A549 (cell line): ENCODE measurements at regions not wholly inside any gene's neighbourhood (a gene's known extent, or its start where the extent isn't known, plus 50 kb on each side); places are given as distances from the start of the nearest gene placed in this dataset.

Experiments
- ATAC-seq, 2 experiments: fragments of 200-7000 bp in 1 of 2; fragments of >200 bp in 1 of 2; cut with Nextera tagmentation in 1 of 2; cut with Tn5 transposase in 1 of 2; 3 replicates each; pipeline versions ENCODE4 v1.8.0 to v1.9.1; 2018 to 2020; ENCODE audit warnings: mild to moderate bottlenecking in 1 of 2, moderate library complexity in 1 of 2
- CTCF ChIA-PET: fragments of 300-600 bp; sonication (Branson Sonifier 250); formaldehyde crosslinking; extraction: SDS; loops from one replicate; lab custom pipeline; 2021; ENCODE audit warnings: antibody characterized with exemption, inconsistent platforms; lab: Yijun Ruan, JAX
- POLR2A ChIA-PET: fragments of 350-600 bp; formaldehyde crosslinking; extraction: SDS; loops from one replicate; lab custom pipeline; 2021; ENCODE audit warnings: antibody characterized with exemption, inconsistent platforms; lab: Yijun Ruan, JAX
- DNase-seq, 2 experiments: peaks; one replicate each; pipeline versions ENCODE4 v3.0.0 to v3.0.0-alpha.2; 2011 to 2016; ENCODE audit warnings: low read depth in 1 of 2, low spot score in 1 of 2
- FAIRE-seq: peaks from 2 replicates; lab custom pipeline; 2011; peaks lifted over from hg19 to GRCh38; lab: Jason Lieb, UNC
- H3K27ac ChIP-seq, 2 experiments: fragments of >200 bp; sonication (Bioruptor Twin); formaldehyde crosslinking; 3 replicates each; pipeline ENCODE4 v1.5.1; 2016 to 2017
- H3K4me1 ChIP-seq: fragments of >200 bp; sonication (Bioruptor Twin); formaldehyde crosslinking; 3 replicates; pipeline ENCODE4 v1.6.1; 2016
- H3K4me2 ChIP-seq: fragments of >200 bp; sonication (Bioruptor Twin); formaldehyde crosslinking; 3 replicates; pipeline ENCODE4 v1.6.1; 2016
- H3K4me3 ChIP-seq: fragments of >200 bp; sonication (Bioruptor Twin); formaldehyde crosslinking; 3 replicates; pipeline ENCODE4 v1.5.1; 2016
- H3K9me3 ChIP-seq: fragments of >200 bp; sonication (Bioruptor Twin); formaldehyde crosslinking; 3 replicates; pipeline ENCODE4 v1.6.1; 2016
- BCL3 ChIP-seq: fragments of >200 bp; sonication (Bioruptor Twin); formaldehyde crosslinking; IDR thresholded peaks from 3 replicates; pipeline ENCODE4 v1.6.1; 2016
- BHLHE40 ChIP-seq: IDR thresholded peaks from 2 replicates; pipeline ENCODE4 v1.6.1; 2012; ENCODE audit warnings: low read depth, low read length, inconsistent platforms
- CHD4 ChIP-seq: fragments of 200-600 bp; sonication (generic); IDR thresholded peaks from 2 replicates; pipeline ENCODE4 v1.6.1; 2016; ENCODE audit warnings: antibody characterized with exemption, mild to moderate bottlenecking, borderline replicate concordance
- CTCF ChIP-seq: fragments of >200 bp; sonication (Bioruptor Twin); formaldehyde crosslinking; IDR thresholded peaks from 3 replicates; pipeline ENCODE4 v1.5.1; 2016
- E2F6 ChIP-seq: IDR thresholded peaks from 2 replicates; pipeline ENCODE4 v1.6.1; 2012; ENCODE audit warnings: low read depth, borderline replicate concordance
- EHF ChIP-seq: fragments of 250-450 bp; sonication (Bioruptor Pico); IDR thresholded peaks from 2 replicates; pipeline ENCODE4 v1.5.0; 2020; ENCODE audit warnings: mild to moderate bottlenecking
- FOSB ChIP-seq: fragments of 250-450 bp; sonication (Bioruptor Pico); IDR thresholded peaks from 2 replicates; pipeline ENCODE4 v1.5.0; 2020; ENCODE audit warnings: mild to moderate bottlenecking, moderate library complexity
- FOXS1 ChIP-seq: fragments of 250-450 bp; sonication (Bioruptor Pico); IDR thresholded peaks from 2 replicates; pipeline ENCODE4 v1.5.0; 2020; ENCODE audit warnings: mild to moderate bottlenecking, moderate library complexity
- GATA3 ChIP-seq: IDR thresholded peaks from 2 replicates; pipeline ENCODE4 v1.6.1; 2012; ENCODE audit warnings: borderline replicate concordance
- HDAC2 ChIP-seq: fragments of 200-600 bp; sonication (generic); IDR thresholded peaks from 2 replicates; pipeline ENCODE4 v1.6.1; 2016
- HMGXB4 ChIP-seq: fragments of 250-450 bp; sonication (Bioruptor Pico); IDR thresholded peaks from 2 replicates; pipeline ENCODE4 v1.5.0; 2021; ENCODE audit warnings: mild to moderate bottlenecking, moderate library complexity, borderline replicate concordance
- HOXB13 ChIP-seq: fragments of 250-450 bp; sonication (Bioruptor Pico); IDR thresholded peaks from 2 replicates; pipeline ENCODE4 v1.5.0; 2020; ENCODE audit warnings: low read depth, mild to moderate bottlenecking, moderate library complexity
- KDM1A ChIP-seq: fragments of 200-600 bp; sonication (generic); IDR thresholded peaks from 2 replicates; pipeline ENCODE4 v1.6.1; 2016; ENCODE audit warnings: low read depth, mild to moderate bottlenecking
- MAFK ChIP-seq: fragments of 450-650 bp; IDR thresholded peaks from 2 replicates; pipeline ENCODE4 v1.6.1; 2014; ENCODE audit not compliant: partially characterized antibody
- NPAS2 ChIP-seq: fragments of 250-450 bp; sonication (Bioruptor Pico); IDR thresholded peaks from 2 replicates; pipeline ENCODE4 v1.8.0; 2022; ENCODE audit warnings: mild to moderate bottlenecking, moderate library complexity, borderline replicate concordance
- NR3C1 ChIP-seq: fragments of >200 bp; sonication (Bioruptor Twin); formaldehyde crosslinking; IDR thresholded peaks from 3 replicates; pipeline ENCODE4 v1.6.1; 2017
- POLR2AphosphoS2 ChIP-seq: conservative IDR thresholded peaks from 2 replicates; pipeline ENCODE4 v1.6.1; 2012; ENCODE audit warnings: low read length, improper control_type of control experiment, inconsistent platforms
- RAD21 ChIP-seq, 2 experiments: fragments of >200 bp in 1 of 2; sonication (Bioruptor Twin) in 1 of 2; formaldehyde crosslinking in 1 of 2; IDR thresholded peaks in 1 of 2; conservative IDR thresholded peaks in 1 of 2; 2 replicates in 1 of 2; 3 replicates in 1 of 2; pipeline ENCODE4 v1.6.1; 2012 to 2018; ENCODE audit warnings: inconsistent platforms in 1 of 2
- RCOR1 ChIP-seq: fragments of 150-350 bp; IDR thresholded peaks from 2 replicates; pipeline ENCODE4 v1.6.1; 2014; ENCODE audit warnings: antibody characterized with exemption, low read length, low read depth
- RNF2 ChIP-seq: fragments of 200-600 bp; sonication (generic); IDR thresholded peaks from 2 replicates; pipeline ENCODE4 v1.6.1; 2016; ENCODE audit warnings: low read depth, mild to moderate bottlenecking, antibody characterized with exemption, moderate library complexity, borderline replicate concordance
- WGBS: methylation state at CpG from one replicate; pipeline ENCODE4 v1.1.6; 2017; ENCODE audit errors: missing lambda C conversion rate; 5-methylcytosine and 5-hydroxymethylcytosine counted together
- TF ChIP-seq, protein P1 (sequence below): IDR thresholded peaks from 2 replicates; pipeline ENCODE4 v1.6.1; 2012
- TF ChIP-seq, protein P2 (sequence below): fragments of 450-650 bp; IDR thresholded peaks from 2 replicates; pipeline ENCODE4 v1.6.1; 2014; ENCODE audit warnings: antibody characterized with exemption

GRCh38 chr7:13201628-13202027 is 514.2 kb downstream of the ARL4A start:
- TF ChIP-seq E2F6, result no peak
- no peak for TF ChIP-seq BHLHE40
- TF ChIP-seq NR3C1, result no peak
- no peak for TF ChIP-seq HOXB13 (CRISPR knock-in tag)
- no peak for TF ChIP-seq EHF
- TF ChIP-seq HMGXB4 (CRISPR knock-in tag), result no peak
- no peak for TF ChIP-seq CHD4
- TF ChIP-seq BCL3, result no peak
- TF ChIP-seq, protein P1, sequence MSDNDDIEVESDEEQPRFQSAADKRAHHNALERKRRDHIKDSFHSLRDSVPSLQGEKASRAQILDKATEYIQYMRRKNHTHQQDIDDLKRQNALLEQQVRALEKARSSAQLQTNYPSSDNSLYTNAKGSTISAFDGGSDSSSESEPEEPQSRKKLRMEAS, result no peak
- no peak for TF ChIP-seq RNF2
- no peak for TF ChIP-seq HDAC2
- WGBS, result 17% methylated on average over 1 of the region's 1 CpG
- FAIRE-seq (peak; percentile 82), ATAC-seq (no peak), DNase-seq (no peak)
- Histone ChIP-seq H3K4me3 (no peak overlapping the region), H3K4me2 (no peak overlapping the region), H3K4me1 (no peaks in the 10 kb centered on the region), H3K27ac (no peak overlapping the region), H3K9me3 (no peaks in the 10 kb centered on the region)
- ChIA-PET CTCF (interaction anchor here (0.7 to 0.9 kb wide), 2 partner anchors 58 to 514 kb away, joined by 3 to 4 read pairs; partner anchors contain the start of gene ARL4A), POLR2A (no interaction called here)

DNA sequence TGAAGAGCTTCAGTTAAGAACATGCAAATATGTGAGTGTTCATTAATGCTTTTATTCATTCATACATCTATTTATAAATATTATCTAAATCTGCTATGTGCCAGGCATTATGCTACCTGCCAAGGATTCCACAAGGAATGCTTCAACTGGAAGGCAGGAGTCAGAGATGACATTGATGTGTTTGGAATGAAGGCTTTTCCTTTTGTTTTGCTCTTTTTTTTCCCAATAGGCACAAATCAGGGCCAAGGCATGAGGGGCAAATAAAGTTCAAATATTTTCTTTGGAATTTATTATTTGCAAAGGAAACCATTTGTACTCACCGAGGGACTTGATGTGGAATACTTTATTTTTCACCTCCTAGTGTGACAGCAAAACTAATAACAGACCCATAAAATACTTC is 530.3 kb downstream of the ARL4A start:
- ATAC-seq (no peak), FAIRE-seq (peak; percentile 59), DNase-seq (no peak)
- H3K4me2 ChIP-seq, result peak overlapping the region; percentile 51
- H3K27ac ChIP-seq, result no peak overlapping the region
- peaks cover 9% of the 10 kb centered on the region; the same call in 2 of the 3 replicates for H3K4me1 ChIP-seq
- 5% methylated on average over 1 of the region's 1 CpG for WGBS
- TF ChIP-seq CTCF (no peak), POLR2AphosphoS2 (no peak), MAFK (no peak), FOSB (CRISPR knock-in tag) (no peak), RCOR1 (no peak), FOXS1 (no peak), KDM1A (no peak), NPAS2 (CRISPR knock-in tag) (no peak), RAD21 (conservative IDR thresholded peaks at IDR 0.05 in 1 of 2, IDR thresholded peaks at IDR 0.05 in 1 of 2) (no peak), GATA3 (no peak)
- TF ChIP-seq, protein P2, sequence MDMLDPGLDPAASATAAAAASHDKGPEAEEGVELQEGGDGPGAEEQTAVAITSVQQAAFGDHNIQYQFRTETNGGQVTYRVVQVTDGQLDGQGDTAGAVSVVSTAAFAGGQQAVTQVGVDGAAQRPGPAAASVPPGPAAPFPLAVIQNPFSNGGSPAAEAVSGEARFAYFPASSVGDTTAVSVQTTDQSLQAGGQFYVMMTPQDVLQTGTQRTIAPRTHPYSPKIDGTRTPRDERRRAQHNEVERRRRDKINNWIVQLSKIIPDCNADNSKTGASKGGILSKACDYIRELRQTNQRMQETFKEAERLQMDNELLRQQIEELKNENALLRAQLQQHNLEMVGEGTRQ, result no peak
- ChIA-PET CTCF (no interaction called here), POLR2A (no interaction called here)
- no peak overlapping the region for H3K4me3 ChIP-seq
- no peaks in the 10 kb centered on the region for H3K9me3 ChIP-seq
